Osteocyte (in vitro differentiated cells): ENCODE measurements at regions not wholly inside any gene's neighbourhood (a gene's known extent, or its start where the extent isn't known, plus 50 kb on each side); places are given as distances from the start of the nearest gene placed in this dataset.

Experiments used
- DNase-seq: peaks from one replicate; pipeline ENCODE4 v3.0.0; 2021; ENCODE audit warnings: mixed read lengths; ENCODE audit not compliant: unreplicated experiment; ENCODE audit errors: extremely low spot score
- H3K27ac Mint-ChIP-seq: one replicate; pipeline ENCODE4 v1.8.0; 2021; ENCODE audit warnings: mild to moderate bottlenecking, mixed read lengths; ENCODE audit not compliant: unreplicated experiment
- H3K27me3 Mint-ChIP-seq: one replicate; pipeline ENCODE4 v1.8.0; 2021; ENCODE audit warnings: mixed read lengths; ENCODE audit not compliant: unreplicated experiment
- H3K36me3 Mint-ChIP-seq: one replicate; pipeline ENCODE4 v1.8.0; 2021; ENCODE audit warnings: mixed read lengths; ENCODE audit not compliant: unreplicated experiment
- H3K4me1 Mint-ChIP-seq: one replicate; pipeline ENCODE4 v1.8.0; 2021; ENCODE audit warnings: mixed read lengths; ENCODE audit not compliant: unreplicated experiment
- H3K4me3 Mint-ChIP-seq: one replicate; pipeline ENCODE4 v1.8.0; 2021; ENCODE audit warnings: mild to moderate bottlenecking, moderate library complexity, mixed read lengths; ENCODE audit not compliant: unreplicated experiment
- H3K9me3 Mint-ChIP-seq: one replicate; pipeline ENCODE4 v1.8.0; 2021; ENCODE audit warnings: mixed read lengths; ENCODE audit not compliant: unreplicated experiment
- CTCF ChIP-seq: fragments of 200-600 bp; sonication (generic); IDR thresholded peaks from 2 replicates; pipeline ENCODE4 v1.5.0; 2021; ENCODE audit warnings: antibody characterized with exemption, mild to moderate bottlenecking, moderate library complexity

GRCh38 chr22:48824712-48825651 is 1002.7 kb downstream of the BRD1 start:
- Mint-ChIP-seq H3K4me3 (no peak overlapping the region), H3K4me1 (no peaks in the 10 kb centered on the region), H3K27ac (no peak overlapping the region), H3K27me3 (no peaks in the 10 kb centered on the region), H3K9me3 (no peaks in the 10 kb centered on the region), H3K36me3 (no peaks in the 10 kb centered on the region)
- no peak for TF ChIP-seq CTCF
- no peak for DNase-seq

- DNase-seq = no peak
- no peak overlapping the region for H3K27ac Mint-ChIP-seq
- H3K4me1 Mint-ChIP-seq = no peaks in the 10 kb centered on the region
- no peak overlapping the region for H3K4me3 Mint-ChIP-seq
- H3K27me3 Mint-ChIP-seq = peaks cover 2% of the 10 kb centered on the region
- H3K9me3 Mint-ChIP-seq = no peaks in the 10 kb centered on the region
- no peaks in the 10 kb centered on the region for H3K36me3 Mint-ChIP-seq
- no peak for TF ChIP-seq CTCF
These were observed 1003.7 kb downstream of the BRD1 start for GRCh38 chr22:48823941-48824340.

- peaks cover 2% of the 10 kb centered on the region for H3K27me3 Mint-ChIP-seq
- H3K27ac Mint-ChIP-seq = no peak overlapping the region
- H3K4me1 Mint-ChIP-seq = no peaks in the 10 kb centered on the region
- H3K36me3 Mint-ChIP-seq = no peaks in the 10 kb centered on the region
- no peak for DNase-seq
- no peak for TF ChIP-seq CTCF
- no peaks in the 10 kb centered on the region for H3K9me3 Mint-ChIP-seq
- H3K4me3 Mint-ChIP-seq = no peak overlapping the region
These were observed 1005.1 kb downstream of the BRD1 start for GRCh38 chr22:48822278-48823233.

- Mint-ChIP-seq H3K27me3 (peaks cover 4% of the 10 kb centered on the region), H3K36me3 (no peaks in the 10 kb centered on the region), H3K4me3 (no peak overlapping the region), H3K27ac (no peak overlapping the region), H3K9me3 (no peaks in the 10 kb centered on the region), H3K4me1 (no peaks in the 10 kb centered on the region)
- no peak for TF ChIP-seq CTCF
- DNase-seq = no peak
These were observed 1005.9 kb downstream of the BRD1 start for GRCh38 chr22:48821727-48822126.

- H3K27ac Mint-ChIP-seq = no peak overlapping the region
- no peak for TF ChIP-seq CTCF
- H3K4me1 Mint-ChIP-seq = no peaks in the 10 kb centered on the region
- no peak overlapping the region for H3K4me3 Mint-ChIP-seq
- H3K9me3 Mint-ChIP-seq = no peaks in the 10 kb centered on the region
- no peak for DNase-seq
- H3K27me3 Mint-ChIP-seq = peaks cover 7% of the 10 kb centered on the region
- no peaks in the 10 kb centered on the region for H3K36me3 Mint-ChIP-seq
These were observed 1006.4 kb downstream of the BRD1 start for GRCh38 chr22:48821346-48821690.
